ENCODE measurements at regions not wholly inside any gene's neighbourhood (a gene's known extent, or its start where the extent isn't known, plus 50 kb on each side); places are given as distances from the start of the nearest gene placed in this dataset.

GRCh38 chr7:36001546-36001945 is 151.5 kb upstream of the EEPD1 start:
- Histone ChIP-seq H3K9me1 (ENCODE audit: insufficient read depth, low read length) (no peaks in the 10 kb centered on the region), H3K9ac (ENCODE audit: low read depth, low read length) (no peak overlapping the region), H2BK20ac (ENCODE audit: low read depth, low read length) (no peak overlapping the region), H3K23ac (ENCODE audit: low read depth, low read length) (no peak overlapping the region), H3K14ac (replicated peaks; ENCODE audit: low read depth, low read length) (no peak overlapping the region), H4K8ac (ENCODE audit: low read depth in 2 of 2, low read length in 2 of 2) (no peak overlapping the region), H3K4ac (ENCODE audit: low read depth, low read length) (no peak overlapping the region), H2BK120ac (ENCODE audit: low read depth, low read length) (no peak overlapping the region), H4K91ac (ENCODE audit: insufficient read depth, low read depth, low read length) (no peak overlapping the region), H3K4me2 (ENCODE audit: low read depth, low read length) (no peak overlapping the region), H2BK15ac (ENCODE audit: low read depth, low read length) (no peak overlapping the region), H2AK5ac (ENCODE audit: low read depth, low read length) (no peak overlapping the region), H2AK9ac (replicated peaks; ENCODE audit: low read depth, low read length, poor library complexity) (no peak overlapping the region), H3K27ac (ENCODE audit: insufficient read depth, low read length) (no peak overlapping the region), H3K56ac (ENCODE audit: extremely low read depth, insufficient read depth, low read length) (no peak overlapping the region), H2AFZ (replicated peaks; ENCODE audit: low read length, poor library complexity) (no peak overlapping the region), H3K18ac (ENCODE audit: low read depth, low read length) (no peak overlapping the region), H3K36me3 (ENCODE audit: control insufficient read depth, insufficient read depth, low read length) (no peaks in the 10 kb centered on the region), H3K9me3 (ENCODE audit: control insufficient read depth, insufficient read depth, low read length) (0 out of 2 replicates have a peak, but pooled peaks cover 2% of the 10 kb centered on the region), H4K5ac (ENCODE audit: low read depth, low read length) (no peak overlapping the region), H3K27me3 (ENCODE audit: control insufficient read depth, insufficient read depth, low read length) (0 out of 2 replicates have a peak, but pooled peaks cover 2% of the 10 kb centered on the region), H2BK5ac (ENCODE audit: low read depth, low read length, poor library complexity, severe bottlenecking) (no peak overlapping the region), H3K4me1 (ENCODE audit: control insufficient read depth, insufficient read depth, low read length) (no peaks in the 10 kb centered on the region), H4K20me1 (ENCODE audit: insufficient read depth, low read length) (no peaks in the 10 kb centered on the region), H3K4me3 (ENCODE audit: insufficient read depth, low read depth, low read length) (no peak overlapping the region), H3K79me1 (ENCODE audit: low read depth in 1 of 2, low read length in 2 of 2) (no peaks in the 10 kb centered on the region)
- CTCF ChIA-PET = no interaction called here
- intact Hi-C loops (cut with micrococcal nuclease) (no loop called here), in situ Hi-C loops (cut with MboI; ENCODE audit: low sequenced_read_pairs) (no loop called here), dilution Hi-C loops (cut with HindIII; ENCODE audit: low sequenced_read_pairs, unreplicated experiment) (no loop called here)
- DNase-seq (peak; percentile 40), ATAC-seq (ENCODE audit: low read depth) (no peak)
- TF ChIP-seq MAZ (IDR thresholded peaks at IDR 0.05; ENCODE audit: borderline replicate concordance, low read depth, low read length) = no peak
- no peak for TF ChIP-seq MAFK (IDR thresholded peaks at IDR 0.05; ENCODE audit: low read depth, low read length)
- TF ChIP-seq USF2 (IDR thresholded peaks at IDR 0.05; ENCODE audit: low read depth, low read length) = no peak
- TF ChIP-seq CEBPB (IDR thresholded peaks at IDR 0.05; ENCODE audit: low read depth, low read length) = no peak
- TF ChIP-seq POLR2A (IDR thresholded peaks at IDR 0.05; ENCODE audit: low read depth, low read length) = no peak
- TF ChIP-seq SMC3 (IDR thresholded peaks at IDR 0.05; ENCODE audit: low read depth, low read length) = no peak
- no peak for TF ChIP-seq NFE2L2 (IDR thresholded peaks at IDR 0.05; ENCODE audit: low read depth, low read length)
- no peak for TF ChIP-seq CHD1 (IDR thresholded peaks at IDR 0.05; ENCODE audit: low read depth, low read length)
- no peak for TF ChIP-seq RFX5 (IDR thresholded peaks at IDR 0.05; ENCODE audit: low read depth, low read length)
- no peak for TF ChIP-seq RAD21 (IDR thresholded peaks at IDR 0.05; ENCODE audit: low read length)
- no peak for TF ChIP-seq CTCF (conservative IDR thresholded peaks at IDR 0.05; ENCODE audit: low read depth, low read length)
- no peak for TF ChIP-seq RCOR1 (IDR thresholded peaks at IDR 0.05; ENCODE audit: insufficient replicate concordance, low read length)
- TF ChIP-seq BHLHE40 (IDR thresholded peaks at IDR 0.05; ENCODE audit: low read depth, low read length) = no peak
- TF ChIP-seq FOS (IDR thresholded peaks at IDR 0.05; ENCODE audit: low read depth, low read length) = no peak
- TF ChIP-seq ELK1 (IDR thresholded peaks at IDR 0.05; ENCODE audit: borderline replicate concordance, low read depth, low read length) = no peak
- POLR2A ChIA-PET (ENCODE audit: unreplicated experiment) = no interaction called here
- WGBS, 2 experiments (ENCODE audit: extremely low coverage in 2 of 2, insufficient read length in 1 of 2) = 100% methylated on average over 1 of the region's 3 CpGs; no CpG with 5 or more reads in 1 of the 2 experiments
- no TSS peak for BruUV-seq (replicated peaks)
